ENCODE measurements at regions not wholly inside any gene's neighbourhood (a gene's known extent, or its start where the extent isn't known, plus 50 kb on each side); places are given as distances from the start of the nearest gene placed in this dataset.

DNA sequence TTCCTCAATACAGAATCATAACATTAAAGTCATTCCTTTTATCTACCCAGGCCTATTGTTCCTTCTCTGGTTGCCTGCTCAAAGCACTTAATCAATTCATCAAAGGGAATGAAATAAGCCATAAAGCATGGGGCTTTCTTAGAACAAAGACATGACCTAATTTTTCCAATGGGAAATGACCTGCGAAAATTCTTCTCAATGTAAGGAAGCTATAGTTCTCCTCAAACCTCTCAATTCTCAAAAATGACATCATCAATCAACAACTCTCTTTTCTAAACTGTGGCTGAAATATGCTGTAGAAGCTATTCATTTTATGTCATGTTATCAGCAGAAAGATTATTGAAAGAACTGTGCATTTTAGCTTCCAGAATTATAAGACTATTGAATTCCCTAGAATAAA lies 116.0 kb upstream of the PTPRR start:
- Histone ChIP-seq H3K36me3 (no peaks in the 10 kb centered on the region), H3K9me3 (no peaks in the 10 kb centered on the region), H3K27ac (no peak overlapping the region), H3K4me3 (no peak overlapping the region), H3K4me1 (no peaks in the 10 kb centered on the region), H3K27me3 (no peaks in the 10 kb centered on the region)
- no peak for DNase-seq (ENCODE audit: low spot score)
- no peak for TF ChIP-seq CTCF (IDR thresholded peaks at IDR 0.05)

- no peaks in the 10 kb centered on the region for H3K9me3 ChIP-seq
- H3K36me3 ChIP-seq: no peaks in the 10 kb centered on the region
- H3K4me1 ChIP-seq: no peaks in the 10 kb centered on the region
- H3K27ac ChIP-seq: no peak overlapping the region
- H3K4me3 ChIP-seq: no peak overlapping the region
- DNase-seq (ENCODE audit: low spot score): no peak
- TF ChIP-seq CTCF (IDR thresholded peaks at IDR 0.05): no peak
- no peaks in the 10 kb centered on the region for H3K27me3 ChIP-seq
Measured at GRCh38 chr12:71032933-71033332, 112.4 kb upstream of the PTPRR start.

DNA sequence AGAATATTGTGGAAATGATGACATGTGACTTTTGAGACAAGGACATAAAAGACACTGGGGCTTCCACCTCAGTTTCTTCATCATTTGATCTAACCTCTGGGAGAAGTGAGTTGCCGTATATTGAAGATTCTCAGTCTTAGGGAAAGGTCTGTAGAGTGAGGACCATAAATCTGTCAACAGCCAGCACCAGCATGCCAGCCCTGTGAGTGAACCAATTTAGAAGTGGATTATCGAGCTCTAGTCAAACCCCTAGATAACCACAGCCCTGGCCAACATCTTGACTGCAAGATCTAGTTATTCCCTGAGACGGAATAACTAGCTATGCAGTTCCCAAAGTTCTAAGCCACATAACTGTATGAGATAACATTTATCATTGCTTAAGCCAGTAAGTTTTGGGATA lies 108.8 kb upstream of the PTPRR start:
- H3K27ac ChIP-seq: no peak overlapping the region
- no peak for TF ChIP-seq CTCF (IDR thresholded peaks at IDR 0.05)
- no peaks in the 10 kb centered on the region for H3K27me3 ChIP-seq
- DNase-seq (ENCODE audit: low spot score): no peak
- H3K9me3 ChIP-seq: no peaks in the 10 kb centered on the region
- H3K4me3 ChIP-seq: no peak overlapping the region
- H3K4me1 ChIP-seq: no peaks in the 10 kb centered on the region
- H3K36me3 ChIP-seq: no peaks in the 10 kb centered on the region

GRCh38 chr12:71027856-71028255 lies 107.3 kb upstream of the PTPRR start:
- no peak overlapping the region for H3K4me3 ChIP-seq
- H3K36me3 ChIP-seq: no peaks in the 10 kb centered on the region
- no peak for DNase-seq (ENCODE audit: low spot score)
- H3K4me1 ChIP-seq: no peaks in the 10 kb centered on the region
- TF ChIP-seq CTCF (IDR thresholded peaks at IDR 0.05): no peak
- H3K9me3 ChIP-seq: no peaks in the 10 kb centered on the region
- no peaks in the 10 kb centered on the region for H3K27me3 ChIP-seq
- H3K27ac ChIP-seq: no peak overlapping the region

DNA sequence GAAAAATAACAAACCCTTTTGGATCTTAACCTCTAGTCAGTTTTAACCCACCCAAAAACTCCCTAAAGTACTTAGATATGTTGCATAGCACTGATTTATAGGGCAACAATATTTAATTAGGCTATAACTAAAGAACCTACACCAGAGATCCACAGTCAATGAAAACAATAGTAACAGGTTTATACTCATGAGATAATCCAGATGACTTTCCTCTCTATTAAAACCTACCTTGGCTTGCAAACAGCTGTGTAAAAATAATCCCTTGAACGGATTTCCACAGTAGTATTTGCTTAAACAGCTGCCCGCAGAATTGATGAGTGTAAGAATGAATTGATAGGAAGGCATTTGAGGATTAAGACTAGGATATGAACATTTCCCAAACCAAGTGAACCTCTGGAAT lies 104.3 kb upstream of the PTPRR start:
- Histone ChIP-seq H3K36me3 (no peaks in the 10 kb centered on the region), H3K4me1 (no peaks in the 10 kb centered on the region), H3K27ac (no peak overlapping the region), H3K4me3 (no peak overlapping the region), H3K27me3 (no peaks in the 10 kb centered on the region), H3K9me3 (no peaks in the 10 kb centered on the region)
- no peak for DNase-seq (ENCODE audit: low spot score)
- TF ChIP-seq CTCF (IDR thresholded peaks at IDR 0.05): no peak

DNA sequence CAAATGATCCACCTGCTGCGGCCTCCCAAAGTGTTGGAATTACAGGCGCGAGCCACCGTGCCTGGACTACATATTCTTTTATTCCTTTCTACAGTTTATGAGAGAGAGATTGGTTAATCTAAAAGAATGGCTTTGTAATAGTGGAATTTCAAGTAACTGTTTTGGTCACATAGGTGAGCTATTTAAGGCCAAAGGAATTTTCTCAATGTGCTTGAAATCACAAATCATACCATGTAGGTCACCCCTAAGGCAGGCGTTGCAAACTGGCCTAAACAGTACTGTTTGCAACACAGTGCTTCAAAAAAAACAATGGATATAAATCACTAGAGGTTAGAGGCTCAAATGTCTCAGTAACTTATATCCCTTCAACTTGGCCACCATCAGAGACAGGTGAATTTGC lies 103.7 kb upstream of the PTPRR start:
- H3K27ac ChIP-seq: no peak overlapping the region
- no peaks in the 10 kb centered on the region for H3K4me1 ChIP-seq
- TF ChIP-seq CTCF (IDR thresholded peaks at IDR 0.05): no peak
- DNase-seq (ENCODE audit: low spot score): no peak
- peaks cover 0 to under 1% of the 10 kb centered on the region in 2 donors for H3K9me3 ChIP-seq
- no peak overlapping the region for H3K4me3 ChIP-seq
- no peaks in the 10 kb centered on the region for H3K36me3 ChIP-seq
- H3K27me3 ChIP-seq: no peaks in the 10 kb centered on the region

All from right atrium auricular region (tissue), 2 donors.